H1 (cell line): ENCODE measurements at regions not wholly inside any gene's neighbourhood (a gene's known extent, or its start where the extent isn't known, plus 50 kb on each side); places are given as distances from the start of the nearest gene placed in this dataset.
"Not testable (repeated sequence)": the region's sequence is repeated elsewhere in the genome, so short reads cannot be mapped to it uniquely, and the experiment has no call there.

Experiments
- ATF2 ChIP-seq: IDR thresholded peaks from 2 replicates; pipeline ENCODE4 v1.6.1; 2012; ENCODE audit warnings: low read length, inconsistent platforms
- BACH1 ChIP-seq: IDR thresholded peaks from 2 replicates; pipeline ENCODE4 v1.6.1; 2012; ENCODE audit warnings: low read length, improper control_type of control experiment
- BCL11A ChIP-seq, 2 experiments: IDR thresholded peaks; one replicate each; pipeline ENCODE4 v1.6.1; 2011; ENCODE audit warnings: low read depth in 2 of 2, low read length in 2 of 2, mild to moderate bottlenecking in 2 of 2
- BRCA1 ChIP-seq: IDR thresholded peaks from 2 replicates; pipeline ENCODE4 v1.6.1; 2012; ENCODE audit warnings: low read depth, low read length, improper control_type of control experiment
- CTCF ChIP-seq, 3 experiments: IDR thresholded peaks; 1 replicate in 2 of 3; 2 replicates in 1 of 3; pipeline versions ENCODE4 v1.5.1 to v1.6.1; 2011; ENCODE audit warnings: low read length in 3 of 3, mild to moderate bottlenecking in 3 of 3, inconsistent platforms in 2 of 3, low read depth in 1 of 3, moderate library complexity in 1 of 3; ENCODE audit not compliant: insufficient read depth in 1 of 3; ENCODE audit errors: control extremely low read depth in 1 of 3

- not testable (repeated sequence) for TF ChIP-seq BCL11A (IDR thresholded peaks at IDR 0.05; ENCODE audit: low read depth in 2 of 2, low read length in 2 of 2); BACH1; CTCF (IDR thresholded peaks at IDR 0.05; ENCODE audit: control extremely low read depth in 1 of 3, insufficient read depth in 1 of 3, low read depth in 1 of 3, low read length in 3 of 3); ATF2; BRCA1
Observed at GRCh38 chr9:2443933-2444332, 177.7 kb upstream of the VLDLR start.
